ENCODE measurements at regions not wholly inside any gene's neighbourhood (a gene's known extent, or its start where the extent isn't known, plus 50 kb on each side); places are given as distances from the start of the nearest gene placed in this dataset.

GRCh38 chr2:56117764-56118163 lies 66.0 kb upstream of the CCDC85A start:
- ChIA-PET POLR2A (ENCODE audit: partially characterized antibody) (interaction anchor here (0.8 to 1.1 kb wide), 2 partner anchors 9 to 10 kb away, joined by 3 to 4 read pairs; no protein-coding TSS in a partner anchor), CTCF (ENCODE audit: partially characterized antibody) (interaction anchor here (1.0 to 2.6 kb wide), 6 partner anchors 9 to 497 kb away, joined by 3 to 9 read pairs (median 6); no protein-coding TSS in a partner anchor)
- peak; percentile 65 for FAIRE-seq
- Histone ChIP-seq H2BK12ac (ENCODE audit: low read depth, low read length) (no peak overlapping the region; the same call in 1 of the 2 replicates), H3K23ac (ENCODE audit: insufficient read length) (no peak overlapping the region), H3K4me2 (ENCODE audit: insufficient read depth in 1 of 2, low read depth in 2 of 2, low read length in 2 of 2) (peak overlapping the region; percentile 54 to 82; a peak in 3 of 4 replicates), H3K79me2 (ENCODE audit: control insufficient read depth in 1 of 2, insufficient read depth in 2 of 2, low read length in 2 of 2) (no peaks in the 10 kb centered on the region), H2AFZ (ENCODE audit: low read length) (no peak overlapping the region), H2BK20ac (ENCODE audit: low read length) (no peak overlapping the region), H3K18ac (ENCODE audit: extremely low read depth, low read length) (no peak overlapping the region; the same call in 1 of the 2 replicates), H4K8ac (ENCODE audit: extremely low read depth, insufficient read depth, low read length) (no peak overlapping the region), H3K9me3 (ENCODE audit: insufficient read depth in 2 of 2, low read depth in 1 of 2, low read length in 1 of 2) (no peaks in the 10 kb centered on the region), H4K20me1 (replicated peaks in 1 of 2; ENCODE audit: control insufficient read depth in 1 of 2, insufficient read depth in 2 of 2, low read length in 2 of 2) (no peaks in the 10 kb centered on the region), H3K79me1 (ENCODE audit: low read depth, low read length) (no peaks in the 10 kb centered on the region; the same call in 1 of the 2 replicates), H3K56ac (replicated peaks; ENCODE audit: insufficient read length, low read depth, low read length) (no peak overlapping the region), H3K4me3 (ENCODE audit: extremely low read depth in 1 of 4, insufficient read depth in 2 of 4, low read depth in 3 of 4, low read length in 4 of 4) (peak overlapping the region; percentile 15 to 52 (median 32); a peak in 5 of 8 replicates), H2BK15ac (ENCODE audit: low read length) (no peak overlapping the region), H3K23me2 (ENCODE audit: low read depth, low read length) (peaks cover 3% of the 10 kb centered on the region), H4K5ac (ENCODE audit: insufficient read length, low read depth, low read length) (no peak overlapping the region), H3K9ac (replicated peaks in 1 of 4; ENCODE audit: extremely low read depth in 1 of 4, low read depth in 3 of 4, low read length in 3 of 4) (0 out of 7 replicates have a peak overlapping the region, but pooled peaks of 1 of the 4 experiments have one; percentile 10), H2AK5ac (ENCODE audit: low read depth, low read length) (no peak overlapping the region), H4K91ac (replicated peaks; ENCODE audit: insufficient read length, low read length) (no peak overlapping the region), H3K4me1 (replicated peaks in 1 of 4; ENCODE audit: control insufficient read depth in 3 of 4, insufficient read depth in 4 of 4, low read length in 3 of 4) (peaks cover 4 to 29% (median 22%) of the 10 kb centered on the region in 4 experiments; a peak in 6 of 7 replicates), H2BK5ac (ENCODE audit: low read depth, low read length) (no peak overlapping the region), H3K14ac (ENCODE audit: insufficient read length) (no peak overlapping the region), H3K4ac (replicated peaks; ENCODE audit: insufficient read length, low read depth, low read length) (no peak overlapping the region), H3K36me3 (ENCODE audit: control insufficient read depth in 2 of 4, insufficient read depth in 4 of 4, low read length in 3 of 4) (peaks cover 2 to 9% (median 7%) of the 10 kb centered on the region in 4 experiments; a peak in 5 of 8 replicates), H3K27me3 (replicated peaks in 1 of 4; ENCODE audit: control insufficient read depth in 3 of 4, extremely low read depth in 1 of 4, insufficient read depth in 3 of 4, low read length in 3 of 4) (no peaks in the 10 kb centered on the region), H2BK120ac (replicated peaks; ENCODE audit: low read depth, low read length) (no peak overlapping the region), H3K27ac (ENCODE audit: low read depth, low read length) (peak overlapping the region; percentile 43; the same call in 1 of the 2 replicates)
- TF ChIP-seq POLR2A (IDR thresholded peaks at IDR 0.05; ENCODE audit: control extremely low read depth in 1 of 2, low read depth in 2 of 2, low read length in 2 of 2) (0 out of 3 replicates have a peak, but pooled peaks of 1 of the 2 experiments have one; percentile 28), TEAD4 (IDR thresholded peaks at IDR 0.05; ENCODE audit: low read depth, low read length) (0 out of 2 replicates have a peak, but pooled peaks have one; percentile 35), EGR1 (IDR thresholded peaks at IDR 0.05; ENCODE audit: borderline replicate concordance, low read depth, low read length) (no peak), TAF1 (IDR thresholded peaks at IDR 0.05; ENCODE audit: low read depth, low read length) (peak; percentile 45; the same call in 1 of the 2 replicates), CHD2 (IDR thresholded peaks at IDR 0.05; ENCODE audit: low read length) (no peak), HDAC2 (IDR thresholded peaks at IDR 0.05; ENCODE audit: borderline replicate concordance in 1 of 2, low read depth in 2 of 2, low read length in 2 of 2) (no peak)
- 54% methylated on average over 4 of the region's 4 CpGs; no CpG with 5 or more reads in 1 of the 2 experiments for WGBS, 2 experiments (ENCODE audit: extremely low coverage in 1 of 2, insufficient coverage in 1 of 2, insufficient read length in 1 of 2, insufficient replicate concordance in 2 of 2, low coverage in 1 of 2, low lambda C conversion rate in 2 of 2, missing lambda C conversion rate in 1 of 2)
- DNase-seq (ENCODE audit: low read depth in 1 of 2, low spot score in 2 of 2): peak in 1 of 2 experiments; percentile 13

All from H1 (cell line).